Mesendoderm (in vitro differentiated cells): ENCODE measurements at regions not wholly inside any gene's neighbourhood (a gene's known extent, or its start where the extent isn't known, plus 50 kb on each side); places are given as distances from the start of the nearest gene placed in this dataset.

Experiments used
- DNase-seq: peaks from one replicate; pipeline ENCODE4 v3.0.0; 2013
- H2AK5ac ChIP-seq: 2 replicates; pipeline ENCODE4 v1.6.1; 2013; ENCODE audit warnings: low read length, inconsistent platforms
- H2BK120ac ChIP-seq: 2 replicates; pipeline ENCODE4 v1.6.1; 2013; ENCODE audit warnings: low read depth, mild to moderate bottlenecking, low read length, moderate library complexity, mixed read lengths
- H2BK15ac ChIP-seq: replicated peaks from 2 replicates; pipeline ENCODE4 v1.6.1; 2013; ENCODE audit warnings: low read depth, mild to moderate bottlenecking, moderate library complexity
- H2BK5ac ChIP-seq: 2 replicates; pipeline ENCODE4 v1.6.1; 2013; ENCODE audit warnings: low read length, inconsistent platforms
- H3K18ac ChIP-seq: 2 replicates; pipeline ENCODE4 v1.6.1; 2013; ENCODE audit warnings: mild to moderate bottlenecking, low read length, mixed read lengths
- H3K23ac ChIP-seq: one replicate; pipeline ENCODE4 v1.6.1; 2013; ENCODE audit warnings: low read length
- H3K27ac ChIP-seq: 2 replicates; pipeline ENCODE4 v1.5.1; 2013; ENCODE audit warnings: low read depth, mild to moderate bottlenecking, inconsistent platforms, low read length, moderate library complexity
- H3K27me3 ChIP-seq: 2 replicates; pipeline ENCODE4 v1.6.1; 2013; ENCODE audit warnings: low read length, control low read depth, mild to moderate bottlenecking, inconsistent platforms; ENCODE audit not compliant: insufficient read depth, poor library complexity
- H3K36me3 ChIP-seq: 2 replicates; pipeline ENCODE4 v1.6.1; 2013; ENCODE audit warnings: low read length, inconsistent platforms; ENCODE audit not compliant: control insufficient read depth, insufficient read depth
- H3K4ac ChIP-seq: one replicate; pipeline ENCODE4 v1.6.1; 2013; ENCODE audit warnings: low read depth, mild to moderate bottlenecking, low read length, moderate library complexity
- H3K4me1 ChIP-seq: 2 replicates; pipeline ENCODE4 v1.6.1; 2013; ENCODE audit warnings: low read depth, low read length, inconsistent platforms; ENCODE audit not compliant: control insufficient read depth
- H3K4me2 ChIP-seq: 2 replicates; pipeline ENCODE4 v1.6.1; 2013; ENCODE audit warnings: low read length
- H3K4me3 ChIP-seq: 2 replicates; pipeline ENCODE4 v1.5.1; 2013; ENCODE audit warnings: mild to moderate bottlenecking, low read length
- H3K56ac ChIP-seq: one replicate; pipeline ENCODE4 v1.6.1; 2013; ENCODE audit warnings: low read length
- H3K79me1 ChIP-seq: 2 replicates; pipeline ENCODE4 v1.6.1; 2013; ENCODE audit warnings: low read length, inconsistent platforms
- H3K79me2 ChIP-seq: 2 replicates; pipeline ENCODE4 v1.6.1; 2013; ENCODE audit warnings: mild to moderate bottlenecking, low read length; ENCODE audit not compliant: control insufficient read depth, insufficient read depth
- H3K9ac ChIP-seq: 2 replicates; pipeline ENCODE4 v1.6.1; 2013; ENCODE audit warnings: low read length, inconsistent platforms
- H4K5ac ChIP-seq: one replicate; pipeline ENCODE4 v1.6.1; 2013; ENCODE audit warnings: low read length
- H4K8ac ChIP-seq: one replicate; pipeline ENCODE4 v1.6.1; 2013; ENCODE audit warnings: low read depth, mild to moderate bottlenecking, control low read depth, low read length, moderate library complexity
- WGBS: extraction: QIAGEN DNeasy Blood & Tissue Kit; methylation state at CpG from one replicate; pipeline ENCODE4 v1.1.7; 2013; ENCODE audit warnings: low lambda C conversion rate, missing lambda C conversion rate; ENCODE audit not compliant: insufficient coverage; ENCODE audit errors: extremely low coverage; 5-methylcytosine and 5-hydroxymethylcytosine counted together

GRCh38 chr2:66683599-66683998, 248.7 kb downstream of the MEIS1 start:
- Histone ChIP-seq H3K4me3 (no peak overlapping the region), H2BK15ac (no peak overlapping the region), H3K4ac (no peak overlapping the region), H3K36me3 (no peaks in the 10 kb centered on the region), H3K18ac (no peak overlapping the region), H3K27ac (no peak overlapping the region), H2BK5ac (no peak overlapping the region), H3K23ac (no peak overlapping the region), H3K56ac (no peak overlapping the region), H3K79me2 (no peaks in the 10 kb centered on the region), H4K5ac (no peak overlapping the region), H3K4me2 (no peak overlapping the region), H2BK120ac (no peak overlapping the region), H3K27me3 (no peaks in the 10 kb centered on the region), H4K8ac (no peak overlapping the region), H3K4me1 (no peaks in the 10 kb centered on the region), H3K9ac (no peak overlapping the region), H3K79me1 (no peaks in the 10 kb centered on the region), H2AK5ac (no peak overlapping the region)
- no CpG with 5 or more reads among the region's 3 CpGs for WGBS
- no peak for DNase-seq

GRCh38 chr2:66684289-66684688, 249.4 kb downstream of the MEIS1 start:
- no peak overlapping the region for H4K8ac ChIP-seq
- H2AK5ac ChIP-seq = no peak overlapping the region
- no peak overlapping the region for H2BK15ac ChIP-seq
- no peaks in the 10 kb centered on the region for H3K36me3 ChIP-seq
- no peak overlapping the region for H3K4me3 ChIP-seq
- H3K79me2 ChIP-seq = no peaks in the 10 kb centered on the region
- H3K4me1 ChIP-seq = no peaks in the 10 kb centered on the region
- WGBS = no CpG with 5 or more reads among the region's 2 CpGs
- H3K18ac ChIP-seq = no peak overlapping the region
- H2BK5ac ChIP-seq = no peak overlapping the region
- no peak overlapping the region for H3K56ac ChIP-seq
- no peak for DNase-seq
- H3K27me3 ChIP-seq = no peaks in the 10 kb centered on the region
- H4K5ac ChIP-seq = no peak overlapping the region
- no peaks in the 10 kb centered on the region for H3K79me1 ChIP-seq
- no peak overlapping the region for H3K4me2 ChIP-seq
- no peak overlapping the region for H2BK120ac ChIP-seq
- no peak overlapping the region for H3K4ac ChIP-seq
- H3K27ac ChIP-seq = no peak overlapping the region
- no peak overlapping the region for H3K23ac ChIP-seq
- H3K9ac ChIP-seq = no peak overlapping the region

GRCh38 chr2:66686755-66687154, 251.8 kb downstream of the MEIS1 start:
- Histone ChIP-seq H3K4ac (no peak overlapping the region), H3K36me3 (no peaks in the 10 kb centered on the region), H4K5ac (no peak overlapping the region), H3K4me3 (no peak overlapping the region), H3K4me1 (no peaks in the 10 kb centered on the region), H3K79me2 (no peaks in the 10 kb centered on the region), H3K9ac (no peak overlapping the region), H4K8ac (no peak overlapping the region), H3K27ac (no peak overlapping the region), H3K18ac (no peak overlapping the region), H2AK5ac (no peak overlapping the region), H3K4me2 (no peak overlapping the region), H3K27me3 (no peaks in the 10 kb centered on the region), H3K79me1 (no peaks in the 10 kb centered on the region), H2BK5ac (no peak overlapping the region), H3K23ac (no peak overlapping the region), H2BK15ac (no peak overlapping the region), H3K56ac (no peak overlapping the region), H2BK120ac (no peak overlapping the region)
- no CpG with 5 or more reads among the region's 2 CpGs for WGBS
- no peak for DNase-seq

- no peak overlapping the region for H3K4me2 ChIP-seq
- no peak overlapping the region for H2BK120ac ChIP-seq
- no peak overlapping the region for H3K9ac ChIP-seq
- H2BK15ac ChIP-seq = no peak overlapping the region
- no peak overlapping the region for H2AK5ac ChIP-seq
- H4K8ac ChIP-seq = no peak overlapping the region
- no peak overlapping the region for H2BK5ac ChIP-seq
- H3K56ac ChIP-seq = no peak overlapping the region
- no peak overlapping the region for H4K5ac ChIP-seq
- no peaks in the 10 kb centered on the region for H3K4me1 ChIP-seq
- no peak for DNase-seq
- no peaks in the 10 kb centered on the region for H3K79me1 ChIP-seq
- no peak overlapping the region for H3K4ac ChIP-seq
- H3K27ac ChIP-seq = no peak overlapping the region
- no peaks in the 10 kb centered on the region for H3K27me3 ChIP-seq
- H3K23ac ChIP-seq = no peak overlapping the region
- H3K18ac ChIP-seq = no peak overlapping the region
- WGBS = no CpG with 5 or more reads among the region's 8 CpGs
- H3K4me3 ChIP-seq = no peak overlapping the region
- H3K36me3 ChIP-seq = no peaks in the 10 kb centered on the region
- no peaks in the 10 kb centered on the region for H3K79me2 ChIP-seq
These were observed 254.0 kb downstream of the MEIS1 start for GRCh38 chr2:66688951-66689350.

DNA sequence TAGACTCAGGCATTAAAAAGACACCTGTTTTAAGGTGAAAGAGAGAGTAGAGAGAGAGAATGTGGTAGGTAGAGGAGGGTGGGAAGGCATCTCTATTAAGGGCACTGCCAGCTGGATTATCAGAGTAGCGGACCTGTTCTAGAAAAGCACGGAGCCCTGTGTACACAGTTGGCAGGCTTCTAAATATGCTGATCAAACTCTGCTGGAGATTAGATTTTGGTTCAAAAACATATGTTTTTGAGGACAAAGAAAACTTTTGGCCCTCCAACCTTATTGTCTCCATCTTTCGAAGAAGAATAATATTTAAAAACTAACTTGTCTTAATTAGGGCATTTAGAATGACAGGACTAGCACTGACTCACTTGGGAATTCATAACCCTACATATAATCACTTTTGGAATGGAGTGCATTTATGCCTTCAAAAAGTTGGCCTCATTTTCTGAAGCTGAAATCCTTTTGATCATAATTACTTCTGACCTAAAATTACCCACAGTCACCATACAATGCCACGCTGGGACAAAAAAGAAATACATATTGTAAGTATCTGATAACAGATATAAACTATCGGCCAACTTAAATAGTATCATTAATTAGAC, 254.6 kb downstream of the MEIS1 start:
- Histone ChIP-seq H4K8ac (no peak overlapping the region), H3K56ac (no peak overlapping the region), H3K9ac (no peak overlapping the region), H3K27me3 (no peaks in the 10 kb centered on the region), H3K4me2 (no peak overlapping the region), H3K36me3 (no peaks in the 10 kb centered on the region), H2AK5ac (no peak overlapping the region), H3K18ac (no peak overlapping the region), H2BK120ac (no peak overlapping the region), H4K5ac (no peak overlapping the region), H3K4me1 (no peaks in the 10 kb centered on the region), H3K79me1 (no peaks in the 10 kb centered on the region), H2BK5ac (no peak overlapping the region), H2BK15ac (no peak overlapping the region), H3K4ac (no peak overlapping the region), H3K79me2 (no peaks in the 10 kb centered on the region), H3K27ac (no peak overlapping the region), H3K23ac (no peak overlapping the region), H3K4me3 (no peak overlapping the region)
- no peak for DNase-seq
- WGBS = no CpG with 5 or more reads among the region's 5 CpGs
